HG02642 (cell line): ENCODE measurements at regions not wholly inside any gene's neighbourhood (a gene's known extent, or its start where the extent isn't known, plus 50 kb on each side); places are given as distances from the start of the nearest gene placed in this dataset.

Experiments used
- ATAC-seq: cut with Tn5 transposase; IDR thresholded peaks from one replicate; pipeline ENCODE4 v1.9.1; 2021; ENCODE audit warnings: mild to moderate bottlenecking; ENCODE audit not compliant: unreplicated experiment, poor library complexity

GRCh38 chr3:135310317-135310716 lies 515.3 kb downstream of the EPHB1 start:
- ATAC-seq, result no peak

- no peak for ATAC-seq
Observed at GRCh38 chr3:135311699-135312098, 516.6 kb downstream of the EPHB1 start.

DNA sequence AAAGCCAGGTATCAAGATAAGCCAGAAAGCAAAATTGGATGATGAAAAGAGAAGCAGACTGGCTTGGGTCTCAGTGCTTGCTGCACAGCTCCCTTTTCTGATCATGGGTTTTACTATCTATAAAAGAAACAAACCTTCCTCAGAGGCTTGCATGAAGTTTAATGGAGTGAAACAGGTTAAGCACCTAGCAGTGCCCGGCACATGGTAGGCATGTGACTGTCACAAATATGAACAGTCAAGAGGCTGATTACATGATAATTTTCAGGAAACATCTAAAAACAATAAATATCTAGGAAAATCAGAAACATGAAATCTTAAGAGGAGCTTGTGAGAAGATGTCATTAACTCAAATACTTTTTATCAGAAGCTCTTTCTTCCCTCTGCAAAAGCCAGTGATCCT lies 519.2 kb downstream of the EPHB1 start:
- no peak for ATAC-seq

GRCh38 chr3:135324301-135324700 lies 529.2 kb downstream of the EPHB1 start:
- no peak for ATAC-seq

DNA sequence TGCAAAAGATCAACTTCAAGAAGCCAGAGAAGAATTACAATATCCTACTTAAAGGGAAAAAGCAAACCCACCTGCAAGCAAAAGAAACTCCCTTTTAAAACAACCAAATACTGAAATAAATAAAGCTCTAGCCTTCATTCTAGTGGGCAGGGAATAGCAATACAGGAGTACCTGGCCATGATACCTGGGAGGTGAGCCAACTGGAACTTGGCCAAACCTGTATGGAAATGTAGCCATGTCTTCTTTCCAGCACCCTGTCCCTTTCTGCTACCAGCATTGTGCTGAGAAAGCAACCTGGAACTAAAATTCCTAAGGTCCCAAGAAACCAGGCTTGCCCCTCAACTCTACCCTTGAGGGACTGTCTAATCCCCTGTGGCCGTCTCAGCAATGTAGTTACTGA lies 530.0 kb downstream of the EPHB1 start:
- ATAC-seq, result no peak

GRCh38 chr3:135325726-135326235 lies 530.7 kb downstream of the EPHB1 start:
- no peak for ATAC-seq

DNA sequence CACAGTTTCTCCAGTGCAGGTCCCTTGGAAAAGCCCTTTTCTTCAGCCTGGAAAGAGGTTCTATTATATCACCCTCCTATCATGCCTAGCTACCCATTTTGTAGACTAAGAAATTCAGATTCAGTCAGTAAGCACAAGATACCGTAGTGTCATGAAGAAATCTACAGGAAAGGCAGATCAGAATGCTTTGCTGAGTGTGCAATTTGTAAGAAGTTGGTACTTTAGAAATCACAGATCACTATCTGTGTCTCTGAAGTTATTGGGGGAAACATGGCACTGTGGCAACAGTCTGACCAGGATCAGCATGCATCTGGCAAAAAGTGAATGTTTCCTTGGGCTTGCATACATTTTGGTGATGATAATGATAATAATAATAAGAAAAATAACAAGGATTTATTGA lies 531.8 kb downstream of the EPHB1 start:
- no peak for ATAC-seq

- no peak for ATAC-seq
Observed at GRCh38 chr3:135328036-135328435, 533.0 kb downstream of the EPHB1 start.

DNA sequence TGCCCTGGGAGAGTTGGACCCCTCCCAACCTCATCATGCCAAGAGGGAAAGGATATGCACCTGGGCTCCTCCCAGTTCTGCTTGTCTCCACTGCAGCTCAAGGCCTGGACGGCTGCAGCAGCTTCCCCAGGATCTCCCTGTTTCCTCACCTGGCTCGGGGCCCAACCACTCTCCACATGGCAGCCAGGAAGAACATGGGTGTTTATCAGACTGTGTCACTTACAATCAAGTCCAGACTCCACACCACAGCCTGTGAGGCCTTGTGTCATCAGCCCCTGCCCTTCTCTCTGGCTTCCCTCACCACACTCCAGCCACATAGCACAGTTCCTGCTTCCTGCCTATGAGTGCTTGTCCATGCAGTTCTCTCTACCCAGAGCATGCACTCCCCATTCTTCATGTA lies 534.4 kb downstream of the EPHB1 start:
- no peak for ATAC-seq

DNA sequence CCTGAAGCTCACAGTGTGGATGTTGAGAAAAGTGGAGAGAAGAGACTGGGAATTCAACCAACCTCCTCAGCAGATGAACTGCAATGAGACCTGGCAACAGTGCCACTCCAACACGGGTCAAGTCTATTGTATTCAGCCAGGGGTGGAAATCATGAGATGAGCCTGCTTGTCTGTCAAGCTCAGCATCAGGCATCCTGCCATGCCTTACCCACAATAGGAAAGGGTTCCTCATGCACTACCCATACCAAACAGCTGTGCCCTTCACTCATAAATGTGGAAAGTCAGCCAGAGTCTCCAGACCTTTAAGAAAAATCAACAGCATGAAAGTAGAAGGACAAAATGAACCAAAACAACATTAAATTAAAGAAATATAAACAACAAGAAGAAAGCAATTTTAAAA lies 542.1 kb downstream of the EPHB1 start:
- no peak for ATAC-seq

- ATAC-seq, result no peak
Observed at GRCh38 chr3:135348690-135349089, 553.6 kb downstream of the EPHB1 start.

- no peak for ATAC-seq
Observed at GRCh38 chr3:135349254-135349948, 554.3 kb downstream of the EPHB1 start.

GRCh38 chr3:135352213-135352612 lies 557.2 kb downstream of the EPHB1 start:
- ATAC-seq, result no peak

- no peak for ATAC-seq
Observed at GRCh38 chr3:135362889-135363288, 567.8 kb downstream of the EPHB1 start.

DNA sequence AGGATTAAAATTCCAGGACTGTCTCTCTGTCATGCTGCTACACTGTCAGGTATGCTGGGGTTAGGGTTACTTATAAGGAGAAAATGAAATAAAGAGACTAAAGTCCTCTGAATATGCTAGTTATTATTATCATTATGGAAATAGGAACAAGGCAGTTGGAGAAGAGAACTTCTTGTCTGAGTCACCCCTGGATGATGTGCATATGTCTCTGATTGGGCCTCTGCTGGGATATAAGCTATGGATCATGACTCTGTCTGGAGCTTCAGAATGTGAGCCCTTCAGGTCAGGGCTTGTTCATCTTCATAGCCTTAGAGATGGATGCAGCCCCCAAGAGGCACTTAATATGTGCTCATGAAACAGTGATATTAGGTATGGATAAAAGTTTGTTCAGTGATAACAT lies 569.6 kb downstream of the EPHB1 start:
- no peak for ATAC-seq

DNA sequence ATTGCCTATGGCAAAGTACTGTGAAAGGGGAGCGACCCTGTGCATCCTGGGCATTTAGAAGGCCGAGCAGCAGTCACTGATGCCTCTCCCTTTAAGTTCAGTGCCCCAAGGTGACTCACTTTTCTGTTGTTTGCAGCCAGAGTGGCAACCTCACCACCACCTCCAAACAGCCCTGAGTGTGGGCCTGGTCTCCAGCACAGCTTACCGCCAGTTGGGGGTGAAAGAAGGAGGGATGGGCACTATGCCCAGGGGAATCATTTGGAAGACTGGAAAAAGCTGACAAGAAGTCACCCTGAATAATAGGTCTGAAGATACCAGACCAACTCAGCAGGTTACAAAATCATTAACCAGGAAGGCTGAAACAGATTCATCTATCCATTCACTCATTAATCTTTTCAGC lies 571.8 kb downstream of the EPHB1 start:
- no peak for ATAC-seq

DNA sequence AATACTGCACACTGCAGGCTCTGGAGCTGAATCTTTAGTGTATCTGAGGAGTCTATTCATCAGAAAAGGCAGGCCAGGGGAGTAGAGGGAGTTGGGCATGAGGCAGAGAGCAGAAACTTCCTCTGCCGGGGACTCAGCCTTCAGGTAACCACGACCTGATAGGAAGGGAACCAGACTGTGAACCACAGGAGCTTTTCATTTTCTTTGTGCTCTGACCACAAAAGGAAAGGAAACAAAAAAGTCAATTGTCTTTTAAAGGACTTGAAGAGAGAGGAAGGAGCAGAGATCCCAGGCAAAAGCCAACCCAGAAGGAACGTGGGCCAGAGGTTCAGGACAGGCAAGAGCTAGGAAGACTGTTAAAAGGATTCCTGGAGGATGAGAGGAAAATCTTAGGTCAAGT lies 573.3 kb downstream of the EPHB1 start:
- ATAC-seq, result no peak

DNA sequence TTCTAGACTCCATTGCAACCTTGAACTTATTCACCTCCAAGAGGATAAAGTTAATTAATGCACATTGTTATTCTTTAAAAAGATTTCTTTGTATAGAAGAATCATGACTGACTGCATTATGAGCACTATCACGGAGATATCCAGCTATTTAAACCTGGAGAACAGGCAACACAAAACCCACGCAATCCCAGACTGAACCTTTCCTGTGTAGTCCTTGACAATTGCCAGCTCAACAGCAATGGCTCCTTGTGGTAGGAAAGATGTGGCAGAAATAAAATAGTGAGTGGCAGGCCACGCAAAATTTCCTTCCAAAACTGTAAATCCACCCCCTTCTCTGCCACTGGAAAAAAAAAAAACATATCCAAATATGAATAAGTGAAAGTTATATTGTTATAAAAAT lies 573.7 kb downstream of the EPHB1 start:
- no peak for ATAC-seq

DNA sequence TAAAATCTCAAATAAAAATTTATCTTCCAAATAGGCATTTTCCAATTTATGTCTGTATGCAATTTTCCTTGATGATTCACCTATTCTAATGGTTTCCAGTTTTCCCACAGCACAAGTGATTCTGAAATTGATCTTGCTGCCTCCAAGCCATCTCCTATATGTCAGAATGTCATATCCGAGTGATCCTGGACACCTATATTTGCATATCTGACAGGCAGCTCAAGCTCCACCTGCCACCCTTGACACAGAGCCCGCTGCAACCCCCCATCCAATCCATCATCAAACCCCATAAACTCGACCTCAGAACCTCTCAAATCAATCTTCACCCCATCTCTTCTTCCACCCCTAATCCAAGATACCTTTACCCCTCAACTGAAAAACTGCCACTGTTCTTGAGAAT lies 579.5 kb downstream of the EPHB1 start:
- no peak for ATAC-seq

DNA sequence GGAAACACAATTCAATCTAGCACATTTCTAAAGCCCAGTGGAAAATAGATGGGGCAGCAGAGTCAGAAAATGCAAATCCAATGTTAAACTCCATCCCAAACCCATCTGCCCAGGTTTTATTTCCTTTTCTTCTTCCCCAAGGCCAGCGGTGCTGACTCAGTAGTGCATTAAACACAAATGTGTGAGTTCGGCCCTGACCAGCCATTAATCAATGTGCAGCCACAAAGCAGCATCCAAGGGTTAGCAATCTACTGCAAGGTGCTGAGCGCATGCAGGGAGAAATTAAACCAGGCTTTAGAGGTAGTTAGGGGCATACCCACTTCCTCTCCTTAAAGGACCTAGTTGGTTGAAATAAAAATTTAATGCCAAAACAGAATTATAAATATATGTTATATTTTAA lies 583.3 kb upstream of the PPP2R3A start:
- no peak for ATAC-seq

DNA sequence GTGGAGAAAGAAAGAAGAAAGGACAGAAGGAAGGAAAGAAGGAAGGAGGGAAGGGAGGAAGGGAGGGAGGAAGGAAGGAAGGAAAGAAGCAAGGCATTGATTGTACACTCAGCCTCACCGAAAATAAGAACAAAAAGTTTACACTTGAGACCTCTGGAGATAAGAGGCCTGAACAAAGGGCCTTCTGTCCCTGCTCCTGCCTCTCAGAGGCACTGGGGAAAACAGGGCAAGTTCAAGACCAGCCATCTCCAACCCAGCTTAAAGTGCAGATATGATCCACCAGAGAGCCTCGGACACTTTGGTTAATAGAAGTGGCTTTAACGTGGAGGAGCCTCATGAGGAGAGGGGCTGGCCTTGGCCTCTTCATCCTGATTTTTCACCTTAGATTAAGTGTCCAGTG lies 582.9 kb upstream of the PPP2R3A start:
- no peak for ATAC-seq

GRCh38 chr3:135383301-135383700 lies 582.2 kb upstream of the PPP2R3A start:
- no peak for ATAC-seq

DNA sequence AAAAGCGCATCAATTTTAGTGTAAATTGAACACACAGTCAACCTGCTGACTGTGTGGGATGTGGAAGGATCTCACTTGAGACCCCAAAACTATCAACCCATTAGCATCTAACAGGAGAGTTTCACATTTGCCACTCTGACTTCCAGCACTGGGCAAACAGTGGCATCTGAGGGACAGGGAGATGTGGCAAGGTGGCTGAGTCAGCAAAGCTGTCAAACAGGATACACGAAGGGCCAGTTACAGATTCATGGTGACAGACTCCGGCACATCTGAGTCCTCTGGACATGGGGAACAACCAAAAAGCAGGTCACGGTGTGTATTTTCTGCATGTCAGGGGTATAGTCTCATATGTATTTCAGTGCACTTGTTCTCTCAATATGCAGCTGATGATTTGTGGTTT lies 573.4 kb upstream of the PPP2R3A start:
- no peak for ATAC-seq
